HCT116 (cell line): ENCODE measurements at regions not wholly inside any gene's neighbourhood (a gene's known extent, or its start where the extent isn't known, plus 50 kb on each side); places are given as distances from the start of the nearest gene placed in this dataset.

ENCODE experiments used
- ATAC-seq: fragments of 200-7000 bp; cut with Tn5 transposase; 2 replicates; pipeline ENCODE4 v1.9.1; 2020; ENCODE audit warnings: mild to moderate bottlenecking, moderate library complexity
- BruUV-seq: library from RNA; stranded (reverse); fragments of 400-500 nt; replicated peaks from 2 replicates; lab custom pipeline; 2021; lab: Mats Ljungman, UMichigan
- CTCF ChIA-PET: fragments of 300-600 bp; sonication (Branson Sonifier 250); formaldehyde crosslinking; loops from one replicate; lab custom pipeline; 2021; ENCODE audit warnings: antibody characterized with exemption; lab: Charles Lee
- POLR2A ChIA-PET: fragments of 300-600, 350-600 bp; sonication (Branson Sonifier 250); formaldehyde crosslinking; loops from one replicate; lab custom pipeline; 2021; ENCODE audit warnings: antibody characterized with exemption; lab: Charles Lee
- RAD21 ChIA-PET, 2 experiments: fragments of 300-600 bp; sonication (Branson Sonifier 250); formaldehyde crosslinking; loops; one replicate each; lab custom pipeline; 2023; ENCODE audit warnings: low total read pairs in 2 of 2; ENCODE audit not compliant: uncharacterized antibody in 2 of 2, unreplicated experiment in 2 of 2, low non-redundant PET in 1 of 2; lab: Charles Lee
- DNase-seq: peaks from one replicate; pipeline ENCODE4 v3.0.0-alpha.2; 2010; ENCODE audit warnings: low read depth, low spot score
- H2AFZ ChIP-seq: fragments of 200-600 bp; shearing (Covaris generic), sonication (generic); 2 replicates; pipeline ENCODE4 v1.6.1; 2017; ENCODE audit warnings: low read depth, mixed run types, mixed read lengths, antibody characterized with exemption, low read length; ENCODE audit not compliant: poor library complexity, severe bottlenecking
- H3K27ac ChIP-seq: 2 replicates; pipeline ENCODE4 v1.5.1; 2012; ENCODE audit warnings: low read depth, low read length
- H3K27me3 ChIP-seq: fragments of 200-600 bp; sonication (generic); 2 replicates; pipeline ENCODE4 v1.6.1; 2016; ENCODE audit warnings: mixed run types, low read length, mixed read lengths; ENCODE audit not compliant: insufficient read depth
- H3K36me3 ChIP-seq, 2 experiments: fragments of 200-500 bp in 1 of 2; fragments of 200-600 bp in 1 of 2; sonication (Bioruptor generic) in 1 of 2; sonication (generic) in 1 of 2; 2 replicates each; pipeline versions ENCODE4 v1.5.1 to v1.6.1; 2014 to 2016; ENCODE audit warnings: low read length in 2 of 2, inconsistent platforms in 1 of 2, mixed read lengths in 1 of 2, mixed run types in 1 of 2; ENCODE audit not compliant: insufficient read depth in 2 of 2, control insufficient read depth in 1 of 2
- H3K4me1 ChIP-seq, 2 experiments: fragments of 200-600 bp in 1 of 2; sonication (generic) in 1 of 2; 2 replicates each; pipeline versions ENCODE4 v1.5.1 to v1.6.1; 2012 to 2017; ENCODE audit warnings: low read length in 2 of 2, inconsistent platforms in 1 of 2, mild to moderate bottlenecking in 1 of 2, mixed read lengths in 1 of 2, mixed run types in 1 of 2, moderate library complexity in 1 of 2; ENCODE audit not compliant: insufficient read depth in 2 of 2, control insufficient read depth in 1 of 2
- H3K4me2 ChIP-seq: fragments of 200-600 bp; sonication (generic); 2 replicates; pipeline ENCODE4 v1.6.1; 2017; ENCODE audit warnings: mixed run types, low read length, mixed read lengths
- H3K4me3 ChIP-seq, 2 experiments: fragments of 200-600 bp in 1 of 2; sonication (generic) in 1 of 2; replicated peaks in 1 of 2; 2 replicates each; pipeline ENCODE4 v1.5.1; 2011 to 2016; ENCODE audit warnings: low read length in 2 of 2, control low read depth in 1 of 2, low read depth in 1 of 2, mild to moderate bottlenecking in 1 of 2, mixed read lengths in 1 of 2, mixed run types in 1 of 2
- H3K79me2 ChIP-seq: fragments of 200-600 bp; sonication (generic); 2 replicates; pipeline ENCODE4 v1.6.1; 2017; ENCODE audit warnings: mild to moderate bottlenecking, mixed run types, low read length, moderate library complexity, mixed read lengths; ENCODE audit not compliant: insufficient read depth
- H3K9ac ChIP-seq: fragments of 200-600 bp; sonication (generic); 2 replicates; pipeline ENCODE4 v1.6.1; 2016; ENCODE audit warnings: low read length, mixed read lengths
- H3K9me2 ChIP-seq: fragments of 200-600 bp; sonication (generic), shearing (Covaris generic); 2 replicates; pipeline ENCODE4 v1.6.1; 2017; ENCODE audit warnings: mixed run types, mild to moderate bottlenecking, moderate library complexity; ENCODE audit not compliant: insufficient read depth
- H3K9me3 ChIP-seq, 2 experiments: fragments of 200-500 bp in 1 of 2; fragments of 200-600 bp in 1 of 2; sonication (Bioruptor generic) in 1 of 2; sonication (generic) in 1 of 2; 2 replicates each; pipeline ENCODE4 v1.6.1; 2014 to 2017; ENCODE audit warnings: low read length in 2 of 2, mixed read lengths in 2 of 2, inconsistent platforms in 1 of 2, low read depth in 1 of 2, mild to moderate bottlenecking in 1 of 2, mixed run types in 1 of 2, moderate library complexity in 1 of 2; ENCODE audit not compliant: control insufficient read depth in 1 of 2, insufficient read depth in 1 of 2
- H4K20me1 ChIP-seq: fragments of 200-600 bp; sonication (generic), shearing (Covaris generic); 2 replicates; pipeline ENCODE4 v1.6.1; 2017; ENCODE audit warnings: mixed run types, mild to moderate bottlenecking, moderate library complexity; ENCODE audit not compliant: insufficient read depth
- CBX3 ChIP-seq: IDR thresholded peaks from 2 replicates; pipeline ENCODE4 v1.6.1; 2012; ENCODE audit warnings: low read depth
- EGR1 ChIP-seq: IDR thresholded peaks from 2 replicates; pipeline ENCODE4 v1.6.1; 2012; ENCODE audit warnings: low read depth
- ELF1 ChIP-seq: IDR thresholded peaks from 2 replicates; pipeline ENCODE4 v1.6.1; 2012; ENCODE audit warnings: low read depth, borderline replicate concordance
- EZH2phosphoT487 ChIP-seq: fragments of 200-600 bp; IDR thresholded peaks from 2 replicates; pipeline ENCODE4 v1.6.1; 2018; ENCODE audit warnings: antibody characterized with exemption, borderline replicate concordance
- FOSL1 ChIP-seq: IDR thresholded peaks from 2 replicates; pipeline ENCODE4 v1.6.1; 2012; ENCODE audit warnings: low read depth
- POLR2A ChIP-seq: IDR thresholded peaks from 2 replicates; pipeline ENCODE4 v1.7.0; 2011; ENCODE audit warnings: borderline replicate concordance; ENCODE audit not compliant: insufficient read depth, insufficient read length; ENCODE audit errors: extremely low read depth
- POLR2AphosphoS5 ChIP-seq: IDR thresholded peaks from 2 replicates; pipeline ENCODE4 v1.6.1; 2011; ENCODE audit warnings: mild to moderate bottlenecking, low read depth, low read length, moderate library complexity
- RAD21 ChIP-seq: IDR thresholded peaks from 2 replicates; pipeline ENCODE4 v1.6.1; 2012; ENCODE audit warnings: low read depth, mild to moderate bottlenecking
- SIN3A ChIP-seq: IDR thresholded peaks from 2 replicates; pipeline ENCODE4 v1.6.1; 2012; ENCODE audit warnings: low read depth
- SP1 ChIP-seq: IDR thresholded peaks from 2 replicates; pipeline ENCODE4 v1.6.1; 2012; ENCODE audit warnings: low read depth
- SRF ChIP-seq: IDR thresholded peaks from 2 replicates; pipeline ENCODE4 v1.6.1; 2012; ENCODE audit warnings: low read depth
- YY1 ChIP-seq: IDR thresholded peaks from 2 replicates; pipeline ENCODE4 v1.6.1; 2011; ENCODE audit warnings: low read length, low read depth, moderate library complexity, mild to moderate bottlenecking; ENCODE audit not compliant: insufficient replicate concordance; ENCODE audit errors: extremely low read depth
- ZFX ChIP-seq: fragments of 450-650 bp; IDR thresholded peaks from 2 replicates; pipeline ENCODE4 v1.6.1; 2017
- intact Hi-C: fragments of 100-400 bp; cut with micrococcal nuclease; formaldehyde crosslinking; loops from 2 replicates; pipeline ENCODE4 v1.10.0; 2022
- TF ChIP-seq, protein P1 (sequence below), 3 experiments: fragments of 200-600 bp in 1 of 3; sonication (generic) in 1 of 3; IDR thresholded peaks in 2 of 3; conservative IDR thresholded peaks in 1 of 3; 2 replicates each; pipeline ENCODE4 v1.5.1; 2012 to 2017; ENCODE audit warnings: low read depth in 2 of 3, low read length in 2 of 3, antibody characterized with exemption in 1 of 3, borderline replicate concordance in 1 of 3, control low read depth in 1 of 3, mild to moderate bottlenecking in 1 of 3, mixed read lengths in 1 of 3, mixed run types in 1 of 3, moderate library complexity in 1 of 3; ENCODE audit not compliant: insufficient read depth in 1 of 3

- TF ChIP-seq EZH2phosphoT487, result no peak
- ChIA-PET RAD21 (no interaction called here), POLR2A (no interaction called here), CTCF (no interaction called here)
- Histone ChIP-seq H3K27ac (no peak overlapping the region), H3K27me3 (no peaks in the 10 kb centered on the region), H3K9me3 (peaks cover 6 to 15% of the 10 kb centered on the region in 2 experiments; a peak in 3 of 4 replicates), H3K9ac (no peak overlapping the region), H3K9me2 (no peaks in the 10 kb centered on the region), H2AFZ (no peak overlapping the region), H3K4me2 (no peak overlapping the region), H4K20me1 (no peaks in the 10 kb centered on the region), H3K4me1 (no peaks in the 10 kb centered on the region), H3K36me3 (no peaks in the 10 kb centered on the region), H3K79me2 (no peaks in the 10 kb centered on the region), H3K4me3 (no peak overlapping the region)
- no peak for DNase-seq
- ATAC-seq, result no peak
- BruUV-seq, result no TSS peak
- intact Hi-C loops, result no loop called here
Observed at GRCh38 chr21:14050121-14050520, 160.6 kb downstream of the LIPI start.

DNA sequence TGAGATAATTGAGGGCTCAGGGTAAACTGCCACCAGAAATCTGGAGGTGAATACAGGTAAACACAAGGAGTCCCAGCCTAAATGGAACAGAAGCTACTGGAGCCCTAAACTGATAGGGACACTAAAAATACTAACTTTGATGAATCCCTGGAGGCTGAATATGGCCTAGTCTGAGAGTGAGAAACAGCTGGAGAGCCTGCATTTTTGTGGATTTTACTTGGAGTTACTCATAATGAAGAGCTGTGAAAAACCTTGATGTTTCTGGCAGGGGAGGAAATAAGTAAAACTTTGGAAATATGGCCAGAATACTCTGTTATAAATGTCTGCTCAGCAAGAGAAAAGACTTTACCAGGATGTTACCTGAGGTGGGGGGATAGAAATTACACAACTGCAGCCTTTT is 164.4 kb downstream of the LIPI start:
- no peaks in the 10 kb centered on the region for H3K27me3 ChIP-seq
- DNase-seq, result no peak
- H3K9ac ChIP-seq, result no peak overlapping the region
- H3K36me3 ChIP-seq, result no peaks in the 10 kb centered on the region
- ChIA-PET CTCF (no interaction called here), POLR2A (no interaction called here), RAD21 (no interaction called here)
- no peak for ATAC-seq
- H3K27ac ChIP-seq, result no peak overlapping the region
- no peaks in the 10 kb centered on the region for H4K20me1 ChIP-seq
- no TSS peak for BruUV-seq
- intact Hi-C loops, result no loop called here
- H3K9me2 ChIP-seq, result no peaks in the 10 kb centered on the region
- H3K4me2 ChIP-seq, result no peak overlapping the region
- H3K4me3 ChIP-seq, result no peak overlapping the region
- peaks cover 4 to 11% of the 10 kb centered on the region in 2 experiments; a peak in 3 of 4 replicates for H3K9me3 ChIP-seq
- H3K79me2 ChIP-seq, result no peaks in the 10 kb centered on the region
- H2AFZ ChIP-seq, result no peak overlapping the region
- TF ChIP-seq FOSL1 (no peak), EGR1 (no peak), ELF1 (no peak), RAD21 (no peak), POLR2A (no peak), SP1 (no peak), YY1 (no peak), SIN3A (no peak), ZFX (no peak), SRF (no peak), EZH2phosphoT487 (no peak), CBX3 (no peak), POLR2AphosphoS5 (no peak)
- TF ChIP-seq, protein P1, sequence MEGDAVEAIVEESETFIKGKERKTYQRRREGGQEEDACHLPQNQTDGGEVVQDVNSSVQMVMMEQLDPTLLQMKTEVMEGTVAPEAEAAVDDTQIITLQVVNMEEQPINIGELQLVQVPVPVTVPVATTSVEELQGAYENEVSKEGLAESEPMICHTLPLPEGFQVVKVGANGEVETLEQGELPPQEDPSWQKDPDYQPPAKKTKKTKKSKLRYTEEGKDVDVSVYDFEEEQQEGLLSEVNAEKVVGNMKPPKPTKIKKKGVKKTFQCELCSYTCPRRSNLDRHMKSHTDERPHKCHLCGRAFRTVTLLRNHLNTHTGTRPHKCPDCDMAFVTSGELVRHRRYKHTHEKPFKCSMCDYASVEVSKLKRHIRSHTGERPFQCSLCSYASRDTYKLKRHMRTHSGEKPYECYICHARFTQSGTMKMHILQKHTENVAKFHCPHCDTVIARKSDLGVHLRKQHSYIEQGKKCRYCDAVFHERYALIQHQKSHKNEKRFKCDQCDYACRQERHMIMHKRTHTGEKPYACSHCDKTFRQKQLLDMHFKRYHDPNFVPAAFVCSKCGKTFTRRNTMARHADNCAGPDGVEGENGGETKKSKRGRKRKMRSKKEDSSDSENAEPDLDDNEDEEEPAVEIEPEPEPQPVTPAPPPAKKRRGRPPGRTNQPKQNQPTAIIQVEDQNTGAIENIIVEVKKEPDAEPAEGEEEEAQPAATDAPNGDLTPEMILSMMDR (IDR thresholded peaks at IDR 0.05 in 2 of 3, conservative IDR thresholded peaks at IDR 0.05 in 1 of 3; ENCODE audit: borderline replicate concordance in 1 of 3, insufficient read depth in 1 of 3, low read depth in 2 of 3, low read length in 2 of 3), result no peak
- H3K4me1 ChIP-seq, result no peaks in the 10 kb centered on the region
